T-cell (primary cell): ENCODE measurements at regions not wholly inside any gene's neighbourhood (a gene's known extent, or its start where the extent isn't known, plus 50 kb on each side); places are given as distances from the start of the nearest gene placed in this dataset.

Experiments
- ATAC-seq, 4 experiments: fragments of 200-7000 bp in 3 of 4; fragments of 150-1000 bp in 1 of 4; cut with Tn5 transposase; replicated peaks in 1 of 4; 1 replicate in 3 of 4; 2 replicates in 1 of 4; pipeline ENCODE4 v1.10.0; 2021; ENCODE audit warnings: moderate library complexity in 3 of 4, mild to moderate bottlenecking in 2 of 4, moderate number of reproducible peaks in 1 of 4
- CTCF ChIA-PET, 2 donors: fragments of 300-600 bp; sonication (Branson Sonifier 250); formaldehyde crosslinking; loops; one replicate each; lab custom pipeline; 2022; ENCODE audit warnings: antibody characterized with exemption in 2 of 2; lab: Charles Lee
- POLR2A ChIA-PET, 2 donors: fragments of 300-600 bp; sonication (Branson Sonifier 250); formaldehyde crosslinking; loops; one replicate each; lab custom pipeline; 2022; ENCODE audit warnings: antibody characterized with exemption in 2 of 2; lab: Charles Lee
- DNase-seq, 35 experiments: peaks; one replicate each; pipeline versions ENCODE4 v3.0.0 to v3.0.0-alpha.2; 2013 to 2023
- H3K27ac ChIP-seq: one replicate; pipeline ENCODE4 v1.5.1; 2013; ENCODE audit warnings: low read length
- H3K27me3 ChIP-seq, 2 experiments: replicated peaks in 1 of 2; 1 replicate in 1 of 2; 2 replicates in 1 of 2; pipeline versions ENCODE4 v1.6.1 to v1.7.0; 2013; ENCODE audit warnings: low read length in 1 of 2, mixed read lengths in 1 of 2; ENCODE audit not compliant: control insufficient read depth in 2 of 2, insufficient read depth in 2 of 2; ENCODE audit errors: extremely low read depth in 1 of 2
- H3K36me3 ChIP-seq, 2 donors: 1 replicate in 1 of 2; 2 replicates in 1 of 2; pipeline versions ENCODE4 v1.6.1 to v1.7.0; 2013; ENCODE audit warnings: low read length in 1 of 2; ENCODE audit not compliant: control insufficient read depth in 2 of 2, insufficient read depth in 1 of 2; ENCODE audit errors: extremely low read depth in 1 of 2
- H3K4me1 ChIP-seq, 2 experiments: 1 replicate in 1 of 2; 2 replicates in 1 of 2; pipeline versions ENCODE4 v1.6.1 to v1.7.0; 2013; ENCODE audit warnings: low read length in 2 of 2, mixed read lengths in 1 of 2; ENCODE audit not compliant: insufficient read depth in 2 of 2, control insufficient read depth in 1 of 2; ENCODE audit errors: extremely low read depth in 1 of 2
- H3K4me3 ChIP-seq, 2 donors: 1 replicate in 1 of 2; 2 replicates in 1 of 2; pipeline versions ENCODE4 v1.5.1 to v1.7.0; 2013; ENCODE audit warnings: mild to moderate bottlenecking in 2 of 2, low read length in 1 of 2, moderate library complexity in 1 of 2; ENCODE audit not compliant: control insufficient read depth in 1 of 2; ENCODE audit errors: extremely low read depth in 1 of 2
- H3K9me3 ChIP-seq: 2 replicates; pipeline ENCODE4 v1.7.0; 2013
- H3K27ac Mint-ChIP-seq, 2 donors: one replicate each; pipeline ENCODE4 v1.8.0; 2020 to 2021; ENCODE audit warnings: mild to moderate bottlenecking in 2 of 2, mixed read lengths in 2 of 2
- H3K27me3 Mint-ChIP-seq, 2 donors: one replicate each; pipeline ENCODE4 v1.8.0; 2021 to 2022; ENCODE audit warnings: mixed read lengths in 2 of 2
- H3K36me3 Mint-ChIP-seq: one replicate; pipeline ENCODE4 v1.8.0; 2021; ENCODE audit warnings: mixed read lengths
- H3K4me1 Mint-ChIP-seq, 3 donors: one replicate each; pipeline ENCODE4 v1.8.0; 2020 to 2022; ENCODE audit warnings: mixed read lengths in 3 of 3, mild to moderate bottlenecking in 1 of 3
- H3K4me3 Mint-ChIP-seq, 3 donors: one replicate each; pipeline ENCODE4 v1.8.0; 2020 to 2022; ENCODE audit warnings: mild to moderate bottlenecking in 3 of 3, mixed read lengths in 3 of 3, moderate library complexity in 3 of 3
- H3K9me3 Mint-ChIP-seq, 3 donors: one replicate each; pipeline ENCODE4 v1.8.0; 2020 to 2022; ENCODE audit warnings: mixed read lengths in 3 of 3
- WGBS: methylation state at CpG from one replicate; pipeline ENCODE4 v1.1.5; 2013; ENCODE audit warnings: missing lambda C conversion rate; ENCODE audit not compliant: insufficient coverage; 5-methylcytosine and 5-hydroxymethylcytosine counted together

DNA sequence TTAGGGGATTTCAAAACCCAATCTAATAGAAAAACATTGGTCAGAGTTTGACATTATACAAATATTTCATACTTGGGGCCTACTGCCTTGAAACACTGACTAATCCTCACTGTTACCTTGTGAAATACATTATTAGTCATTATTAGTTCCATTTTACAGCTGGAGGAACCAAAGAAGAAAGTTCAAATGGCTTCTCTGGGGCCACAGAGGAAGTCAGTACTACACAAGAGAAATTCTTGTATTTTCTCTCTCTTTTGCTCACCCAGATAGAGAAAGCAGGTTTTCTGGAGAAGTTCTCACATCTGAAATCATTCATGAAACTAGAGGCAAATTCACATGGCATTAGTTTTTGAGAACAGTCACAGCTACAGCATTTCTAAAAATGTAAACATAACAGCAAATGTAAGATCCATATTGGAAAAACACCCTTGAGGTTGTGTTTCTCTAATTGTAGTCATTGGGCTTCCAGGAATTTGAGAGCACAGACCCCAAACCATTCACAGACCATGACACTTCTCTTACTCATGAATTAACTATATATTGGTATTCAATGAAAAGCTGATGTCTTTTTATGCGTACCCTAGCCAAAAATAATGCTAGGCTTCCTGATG, 83.0 kb downstream of the LLPH start:
- 83% methylated on average over 1 of the region's 1 CpG for WGBS
- Histone ChIP-seq H3K4me3 (no peak overlapping the region), H3K4me1 (no peaks in the 10 kb centered on the region), H3K27me3 (peaks cover 0 to 3% of the 10 kb centered on the region in 2 experiments), H3K36me3 (no peaks in the 10 kb centered on the region), H3K27ac (no peak overlapping the region), H3K9me3 (no peaks in the 10 kb centered on the region)
- Mint-ChIP-seq H3K9me3 (no peaks in the 10 kb centered on the region), H3K27me3 (peaks cover 3 to 7% of the 10 kb centered on the region in 2 donors), H3K4me1 (no peaks in the 10 kb centered on the region), H3K27ac (no peak overlapping the region), H3K4me3 (no peak overlapping the region), H3K36me3 (no peaks in the 10 kb centered on the region)
- ChIA-PET POLR2A (interaction anchor here in 1 of 2 donors (0.6 kb wide), 1 partner anchor 13 kb away, joined by 3 read pairs; no protein-coding TSS in a partner anchor), CTCF (interaction anchor here in 1 of 2 donors (0.7 kb wide), 1 partner anchor 363 kb away, joined by 3 read pairs; no protein-coding TSS in a partner anchor)
- DNase-seq = no peak
- no peak for ATAC-seq

DNA sequence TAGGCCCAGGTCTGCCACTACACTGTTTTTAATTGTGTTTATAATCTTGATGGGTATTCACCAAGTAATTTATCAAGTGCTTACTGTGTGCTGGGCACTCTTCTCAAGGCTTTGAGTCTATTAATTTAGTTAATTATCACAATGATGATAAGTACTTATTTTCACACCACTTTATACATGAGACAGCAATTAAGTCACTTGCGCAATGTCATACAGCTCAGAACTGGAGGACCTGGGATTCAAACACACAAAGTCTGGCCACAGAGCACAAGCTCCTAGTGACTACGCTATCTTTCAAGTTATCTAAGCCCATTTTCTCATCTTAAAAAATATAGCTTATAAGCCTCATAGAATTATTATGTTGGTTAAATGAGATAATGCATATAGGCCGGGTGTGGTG, 85.0 kb downstream of the LLPH start:
- ChIA-PET POLR2A (no interaction called here), CTCF (interaction anchor here in 1 of 2 donors (0.6 kb wide), 1 partner anchor 655 kb away, joined by 3 read pairs; no protein-coding TSS in a partner anchor)
- Histone ChIP-seq H3K27ac (no peak overlapping the region), H3K4me1 (no peaks in the 10 kb centered on the region), H3K36me3 (no peaks in the 10 kb centered on the region), H3K27me3 (peaks cover 0 to 5% of the 10 kb centered on the region in 2 experiments), H3K9me3 (no peaks in the 10 kb centered on the region), H3K4me3 (no peak overlapping the region)
- H3K36me3 Mint-ChIP-seq = no peaks in the 10 kb centered on the region
- 80% methylated on average over 1 of the region's 3 CpGs for WGBS
- H3K27ac Mint-ChIP-seq = no peak overlapping the region
- ATAC-seq = no peak
- no peak for DNase-seq
- no peak overlapping the region for H3K4me3 Mint-ChIP-seq
- H3K27me3 Mint-ChIP-seq = peaks cover 4 to 7% of the 10 kb centered on the region in 2 donors
- H3K4me1 Mint-ChIP-seq = no peaks in the 10 kb centered on the region
- H3K9me3 Mint-ChIP-seq = no peaks in the 10 kb centered on the region

DNA sequence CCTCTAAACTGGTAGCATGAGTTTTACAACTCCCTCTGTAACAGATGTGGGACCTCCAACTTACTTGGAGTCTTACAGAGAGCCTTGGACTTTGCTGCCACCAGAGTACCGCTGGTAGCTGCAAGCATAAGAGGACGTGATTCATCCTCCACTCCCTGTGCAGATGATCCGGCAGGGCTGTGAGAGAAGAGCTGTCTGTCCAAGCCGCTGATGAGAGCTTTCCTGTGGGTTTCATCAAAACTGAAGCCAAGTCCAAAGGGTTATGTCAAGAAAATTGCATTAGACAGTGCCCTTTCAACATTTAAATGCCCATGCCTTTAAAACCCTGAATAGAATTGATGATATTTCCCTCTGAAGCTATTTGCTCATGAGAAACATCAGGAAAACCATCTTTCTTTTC, 85.8 kb downstream of the LLPH start:
- ChIA-PET POLR2A (interaction anchor here in 1 of 2 donors (0.6 kb wide), 1 partner anchor 833 kb away, joined by 7 read pairs; no protein-coding TSS in a partner anchor), CTCF (no interaction called here)
- H3K27me3 ChIP-seq = peaks cover 0 to 5% of the 10 kb centered on the region in 2 experiments
- no peaks in the 10 kb centered on the region for H3K9me3 Mint-ChIP-seq
- no peak overlapping the region for H3K27ac ChIP-seq
- peaks cover 8 to 11% of the 10 kb centered on the region in 2 donors for H3K27me3 Mint-ChIP-seq
- no peak for DNase-seq
- H3K27ac Mint-ChIP-seq = no peak overlapping the region
- no peak overlapping the region for H3K4me3 ChIP-seq
- H3K36me3 Mint-ChIP-seq = no peaks in the 10 kb centered on the region
- no peak overlapping the region for H3K4me3 Mint-ChIP-seq
- ATAC-seq = no peak
- no peaks in the 10 kb centered on the region for H3K4me1 Mint-ChIP-seq
- H3K9me3 ChIP-seq = no peaks in the 10 kb centered on the region
- WGBS = 85% methylated on average over 4 of the region's 4 CpGs
- H3K36me3 ChIP-seq = no peaks in the 10 kb centered on the region
- H3K4me1 ChIP-seq = no peaks in the 10 kb centered on the region

DNA sequence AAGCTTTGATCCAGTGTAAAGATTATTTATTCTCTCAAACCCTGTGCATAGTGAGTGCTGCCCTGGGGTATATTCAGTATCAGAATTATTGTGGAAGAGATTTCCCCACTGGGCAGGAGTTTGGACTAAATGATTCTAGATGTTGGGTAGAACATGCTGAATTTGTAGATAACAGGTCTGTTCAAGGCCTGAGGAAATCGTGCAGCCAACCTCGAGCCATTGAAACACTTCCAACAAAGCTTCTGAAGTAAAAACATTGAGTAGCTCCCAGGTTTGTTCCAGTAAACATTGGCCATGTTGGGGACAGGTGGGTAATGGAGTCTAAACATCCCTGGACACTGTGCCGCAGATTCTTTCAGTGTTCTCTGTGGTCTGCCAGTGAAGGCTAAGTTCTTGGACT, 87.5 kb downstream of the LLPH start:
- ChIA-PET CTCF (no interaction called here), POLR2A (no interaction called here)
- H3K27me3 Mint-ChIP-seq = peaks cover 7 to 11% of the 10 kb centered on the region in 2 donors
- Histone ChIP-seq H3K9me3 (no peaks in the 10 kb centered on the region), H3K27me3 (peaks cover 0 to 2% of the 10 kb centered on the region in 2 experiments), H3K27ac (no peak overlapping the region), H3K4me3 (no peak overlapping the region), H3K4me1 (no peaks in the 10 kb centered on the region), H3K36me3 (no peaks in the 10 kb centered on the region)
- H3K27ac Mint-ChIP-seq = no peak overlapping the region
- H3K4me3 Mint-ChIP-seq = no peak overlapping the region
- no peaks in the 10 kb centered on the region for H3K4me1 Mint-ChIP-seq
- H3K36me3 Mint-ChIP-seq = no peaks in the 10 kb centered on the region
- 88% methylated on average over 3 of the region's 3 CpGs for WGBS
- ATAC-seq (no peak), DNase-seq (no peak)
- H3K9me3 Mint-ChIP-seq = no peaks in the 10 kb centered on the region

DNA sequence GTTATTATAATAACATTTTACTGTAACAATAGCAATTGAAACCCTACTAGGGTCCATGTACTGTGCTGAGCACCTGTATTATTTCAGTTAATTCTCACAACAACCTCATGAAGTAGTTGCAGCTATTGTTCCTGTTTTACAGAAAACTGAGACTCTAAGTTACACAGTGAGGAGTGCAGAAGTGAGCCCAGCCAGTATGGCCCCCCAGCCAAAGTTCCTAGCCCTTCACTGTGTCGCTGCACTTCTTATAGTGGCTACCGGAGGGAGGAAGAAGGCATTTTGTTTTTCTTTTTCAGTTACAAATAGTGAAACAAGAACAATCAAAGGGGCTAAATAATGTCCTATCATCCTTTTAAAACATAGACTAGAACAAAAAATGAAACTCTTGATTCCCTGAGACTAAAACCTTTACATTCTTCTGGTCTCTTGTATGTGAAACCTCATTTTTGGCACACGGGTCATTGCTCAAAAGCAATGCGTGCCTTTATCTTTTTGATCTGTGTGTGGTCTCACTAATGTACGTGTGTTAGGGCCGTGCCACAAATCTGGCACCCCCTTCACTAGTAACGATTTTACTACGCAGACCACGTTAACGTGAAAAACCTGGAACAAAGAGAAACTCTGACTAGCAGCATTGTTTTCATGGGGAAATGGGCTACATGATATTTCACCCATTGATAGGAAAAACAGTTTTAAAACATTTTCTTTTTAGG, 88.7 kb downstream of the LLPH start:
- Mint-ChIP-seq H3K27me3 (peaks cover 7 to 17% of the 10 kb centered on the region in 2 donors), H3K4me3 (no peak overlapping the region), H3K36me3 (no peaks in the 10 kb centered on the region), H3K4me1 (no peaks in the 10 kb centered on the region), H3K9me3 (no peaks in the 10 kb centered on the region), H3K27ac (no peak overlapping the region)
- ATAC-seq (no peak), DNase-seq (no peak)
- H3K27ac ChIP-seq = no peak overlapping the region
- no peaks in the 10 kb centered on the region for H3K4me1 ChIP-seq
- POLR2A ChIA-PET = interaction anchor here in 1 of 2 donors (0.7 kb wide), 1 partner anchor 23 kb away, joined by 3 read pairs; no protein-coding TSS in a partner anchor
- CTCF ChIA-PET = no interaction called here
- H3K27me3 ChIP-seq = peaks cover 0 to 2% of the 10 kb centered on the region in 2 experiments
- 68% methylated on average over 4 of the region's 10 CpGs for WGBS
- no peaks in the 10 kb centered on the region for H3K36me3 ChIP-seq
- no peaks in the 10 kb centered on the region for H3K9me3 ChIP-seq
- no peak overlapping the region for H3K4me3 ChIP-seq

DNA sequence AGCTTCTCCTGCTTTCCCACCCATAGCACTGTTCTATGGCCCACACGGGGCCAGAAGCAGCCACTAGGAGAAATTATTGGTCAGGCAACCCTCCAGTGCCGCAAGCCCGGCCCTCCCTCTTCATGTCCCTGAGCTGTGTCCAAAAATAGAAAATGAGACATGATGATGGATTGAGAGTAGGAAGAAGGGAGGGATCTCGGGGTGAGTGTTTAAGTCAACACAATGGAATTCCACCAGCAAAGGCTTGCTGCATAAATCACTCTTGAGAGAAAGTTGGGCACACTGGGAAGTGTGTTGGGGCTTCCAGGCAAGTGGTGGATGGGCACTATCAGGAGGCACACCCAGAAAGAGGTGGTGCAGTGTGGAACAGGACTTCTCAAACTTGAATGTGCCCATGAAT, 94.2 kb downstream of the LLPH start:
- ChIA-PET CTCF (no interaction called here), POLR2A (no interaction called here)
- Histone ChIP-seq H3K27me3 (peaks cover 0 to 16% of the 10 kb centered on the region in 2 experiments), H3K36me3 (no peaks in the 10 kb centered on the region), H3K4me3 (no peak overlapping the region), H3K4me1 (no peaks in the 10 kb centered on the region), H3K9me3 (no peaks in the 10 kb centered on the region), H3K27ac (no peak overlapping the region)
- no peaks in the 10 kb centered on the region for H3K9me3 Mint-ChIP-seq
- H3K36me3 Mint-ChIP-seq = no peaks in the 10 kb centered on the region
- no peak for ATAC-seq
- no peaks in the 10 kb centered on the region for H3K4me1 Mint-ChIP-seq
- peaks cover 14 to 34% of the 10 kb centered on the region in 2 donors for H3K27me3 Mint-ChIP-seq
- WGBS = 83% methylated on average over 3 of the region's 4 CpGs
- H3K27ac Mint-ChIP-seq = no peak overlapping the region
- DNase-seq = no peak
- no peak overlapping the region for H3K4me3 Mint-ChIP-seq
